PFSK-1 (cell line): ENCODE measurements at regions not wholly inside any gene's neighbourhood (a gene's known extent, or its start where the extent isn't known, plus 50 kb on each side); places are given as distances from the start of the nearest gene placed in this dataset.

ENCODE experiments used
- FOXP2 ChIP-seq: optimal IDR thresholded peaks from 2 replicates; pipeline ENCODE3; 2011; ENCODE audit warnings: borderline replicate concordance, control low read depth, inconsistent platforms; ENCODE audit not compliant: insufficient read depth; ENCODE audit errors: extremely low read length, extremely low read depth
- POLR2AphosphoS5 ChIP-seq: IDR thresholded peaks from 2 replicates; pipeline ENCODE4 v1.6.1; 2012; ENCODE audit warnings: low read depth, mild to moderate bottlenecking, control low read depth, low read length, moderate library complexity
- REST ChIP-seq, 2 experiments: IDR thresholded peaks; 2 replicates each; pipeline versions ENCODE4 v1.6.1 to v1.8.0; 2011 to 2012; ENCODE audit warnings: low read depth in 2 of 2, low read length in 2 of 2, control low read depth in 1 of 2, inconsistent platforms in 1 of 2, mild to moderate bottlenecking in 1 of 2, moderate library complexity in 1 of 2; ENCODE audit not compliant: insufficient read depth in 1 of 2
- SIN3A ChIP-seq: IDR thresholded peaks from 2 replicates; pipeline ENCODE4 v1.6.1; 2012; ENCODE audit warnings: mild to moderate bottlenecking, low read length, moderate library complexity, borderline replicate concordance; ENCODE audit not compliant: insufficient read depth
- TAF1 ChIP-seq: IDR thresholded peaks from 2 replicates; pipeline ENCODE4 v1.6.1; 2012; ENCODE audit warnings: low read length, control low read depth, borderline replicate concordance; ENCODE audit not compliant: insufficient read depth

GRCh38 chr2:19114754-19115231 lies 243.6 kb downstream of the OSR1 start:
- TF ChIP-seq FOXP2 (no peak), TAF1 (no peak), POLR2AphosphoS5 (no peak), SIN3A (no peak), REST (IDR thresholded peaks at IDR 0.05; ENCODE audit: insufficient read depth in 1 of 2, low read depth in 2 of 2, low read length in 2 of 2) (no peak)

GRCh38 chr2:19114126-19114525 lies 244.3 kb downstream of the OSR1 start:
- TF ChIP-seq REST (IDR thresholded peaks at IDR 0.05; ENCODE audit: insufficient read depth in 1 of 2, low read depth in 2 of 2, low read length in 2 of 2): no peak
- no peak for TF ChIP-seq SIN3A
- TF ChIP-seq POLR2AphosphoS5: no peak
- no peak for TF ChIP-seq TAF1
- no peak for TF ChIP-seq FOXP2

GRCh38 chr2:19111354-19111753 lies 247.1 kb downstream of the OSR1 start:
- no peak for TF ChIP-seq REST (IDR thresholded peaks at IDR 0.05; ENCODE audit: insufficient read depth in 1 of 2, low read depth in 2 of 2, low read length in 2 of 2)
- no peak for TF ChIP-seq SIN3A
- no peak for TF ChIP-seq TAF1
- TF ChIP-seq FOXP2: no peak
- no peak for TF ChIP-seq POLR2AphosphoS5

DNA sequence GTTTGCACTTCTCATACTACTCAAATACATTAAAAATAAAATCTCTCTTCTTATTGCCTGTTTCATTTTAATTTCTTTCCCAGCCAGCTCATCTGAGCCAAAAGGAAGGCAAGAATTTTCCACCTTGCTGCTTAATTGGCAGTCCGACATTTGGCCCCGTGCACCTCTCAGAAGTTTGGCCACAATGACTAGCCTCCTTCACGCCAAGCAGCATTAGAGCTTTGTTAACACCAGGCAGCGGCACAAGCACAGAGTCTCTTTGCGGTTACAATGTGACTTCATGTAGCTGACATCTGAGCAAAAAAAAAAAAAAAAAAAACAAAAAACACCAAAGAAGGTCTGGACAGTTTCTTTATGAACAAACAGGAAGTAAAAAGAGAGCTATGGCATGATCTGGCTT lies 248.9 kb downstream of the OSR1 start:
- TF ChIP-seq SIN3A (no peak), FOXP2 (no peak), TAF1 (no peak), POLR2AphosphoS5 (no peak), REST (IDR thresholded peaks at IDR 0.05; ENCODE audit: insufficient read depth in 1 of 2, low read depth in 2 of 2, low read length in 2 of 2) (no peak)

DNA sequence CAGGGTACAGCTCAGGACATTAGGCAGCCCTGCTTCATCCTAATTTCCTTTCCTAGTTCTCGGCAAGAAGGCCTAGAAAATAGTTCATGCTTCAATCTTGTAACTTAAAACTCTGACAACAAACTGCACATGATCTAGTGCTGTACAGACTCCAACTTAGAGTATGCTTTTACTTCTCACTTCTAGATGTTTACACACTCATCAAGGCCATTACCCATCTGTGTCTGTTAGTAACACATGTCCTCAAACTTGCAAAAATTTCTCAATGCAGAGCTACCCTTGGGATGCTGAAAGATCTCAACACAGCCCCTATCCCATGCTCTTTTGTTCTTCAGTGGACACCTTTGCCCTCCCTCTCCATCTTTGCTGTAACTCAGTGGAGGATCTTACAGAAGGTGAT lies 252.0 kb downstream of the OSR1 start:
- TF ChIP-seq SIN3A (no peak), POLR2AphosphoS5 (no peak), TAF1 (no peak), FOXP2 (no peak), REST (IDR thresholded peaks at IDR 0.05; ENCODE audit: insufficient read depth in 1 of 2, low read depth in 2 of 2, low read length in 2 of 2) (no peak)
